GM18868 (cell line): ENCODE measurements at regions not wholly inside any gene's neighbourhood (a gene's known extent, or its start where the extent isn't known, plus 50 kb on each side); places are given as distances from the start of the nearest gene placed in this dataset.
A peak's percentile ranks its signal among the peaks of the same experiment; 100 is the strongest.
"Not testable (repeated sequence)": the region's sequence is repeated elsewhere in the genome, so short reads cannot be mapped to it uniquely, and the experiment has no call there.

Source experiments
- ATAC-seq: cut with Tn5 transposase; IDR thresholded peaks from one replicate; pipeline ENCODE4 v1.9.1; 2021; ENCODE audit warnings: mild to moderate bottlenecking, moderate library complexity; ENCODE audit not compliant: unreplicated experiment

GRCh38 chr9:75197561-75197960 is 109.2 kb downstream of the OSTF1 start:
- ATAC-seq, result no peak

GRCh38 chr9:75198436-75198835 is 110.1 kb downstream of the OSTF1 start:
- ATAC-seq, result no peak

- peak; percentile 57 for ATAC-seq
These were observed 112.7 kb downstream of the OSTF1 start for GRCh38 chr9:75200892-75201470.

GRCh38 chr9:75201480-75202209 is 113.3 kb downstream of the OSTF1 start:
- no peak for ATAC-seq

GRCh38 chr9:75207997-75208396 is 119.7 kb downstream of the OSTF1 start:
- ATAC-seq, result not testable (repeated sequence)

GRCh38 chr9:75210215-75210614 is 121.9 kb downstream of the OSTF1 start:
- ATAC-seq, result no peak

GRCh38 chr9:75213765-75214164 is 125.5 kb downstream of the OSTF1 start:
- no peak for ATAC-seq

- ATAC-seq, result no peak
These were observed 138.3 kb downstream of the OSTF1 start for GRCh38 chr9:75226403-75227139.

- no peak for ATAC-seq
These were observed 140.6 kb downstream of the OSTF1 start for GRCh38 chr9:75228893-75229292.

GRCh38 chr9:75229605-75230332 is 141.5 kb downstream of the OSTF1 start:
- no peak for ATAC-seq

- no peak for ATAC-seq
These were observed 142.2 kb downstream of the OSTF1 start for GRCh38 chr9:75230469-75230868.

GRCh38 chr9:75231167-75231566 is 142.9 kb downstream of the OSTF1 start:
- no peak for ATAC-seq

- no peak for ATAC-seq
These were observed 144.7 kb downstream of the OSTF1 start for GRCh38 chr9:75233011-75233410.

- no peak for ATAC-seq
These were observed 147.3 kb downstream of the OSTF1 start for GRCh38 chr9:75235632-75236031.

GRCh38 chr9:75238311-75238976 is 150.1 kb downstream of the OSTF1 start:
- ATAC-seq, result peak; percentile 96

- no peak for ATAC-seq
These were observed 150.9 kb downstream of the OSTF1 start for GRCh38 chr9:75239176-75239575.

- ATAC-seq, result no peak
These were observed 154.1 kb downstream of the OSTF1 start for GRCh38 chr9:75242426-75242825.

- no peak for ATAC-seq
These were observed 158.6 kb downstream of the OSTF1 start for GRCh38 chr9:75246949-75247348.

- ATAC-seq, result peak; percentile 83
These were observed 177.2 kb downstream of the OSTF1 start for GRCh38 chr9:75265525-75265972.

- no peak for ATAC-seq
These were observed 180.9 kb downstream of the OSTF1 start for GRCh38 chr9:75269197-75269596.

- not testable (repeated sequence) for ATAC-seq
These were observed 184.7 kb downstream of the OSTF1 start for GRCh38 chr9:75273055-75273454.
